ENCODE measurements at regions not wholly inside any gene's neighbourhood (a gene's known extent, or its start where the extent isn't known, plus 50 kb on each side); places are given as distances from the start of the nearest gene placed in this dataset.
"Not testable (repeated sequence)": the region's sequence is repeated elsewhere in the genome, so short reads cannot be mapped to it uniquely, and the experiment has no call there.

DNA sequence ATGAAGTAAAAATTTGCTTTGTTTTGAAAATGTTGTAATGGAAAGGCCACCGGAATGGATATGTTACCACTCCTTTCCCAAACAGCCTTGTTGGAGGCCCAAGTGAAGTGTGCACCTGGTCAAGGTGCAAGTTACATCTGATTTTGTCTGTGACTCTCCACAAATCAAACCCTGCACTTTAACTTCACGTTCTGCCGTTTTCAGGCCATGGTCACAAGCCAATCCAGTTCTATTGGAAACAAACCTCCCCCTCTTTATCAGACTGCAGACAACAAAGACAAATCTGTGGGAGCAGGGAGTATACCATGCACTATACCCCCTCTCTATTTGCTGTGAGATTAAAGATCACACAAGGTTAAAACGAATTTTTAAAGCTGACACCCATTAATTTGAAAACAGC, 155.6 kb upstream of the RFC3 start:
- DNase-seq, result no peak

GRCh38 chr13:33665626-33666175, 152.2 kb upstream of the RFC3 start:
- DNase-seq, result no peak

GRCh38 chr13:33671560-33671959, 146.4 kb upstream of the RFC3 start:
- DNase-seq, result no peak

- DNase-seq, result not testable (repeated sequence)
Measured at GRCh38 chr13:33672022-33672421, 145.9 kb upstream of the RFC3 start.

DNA sequence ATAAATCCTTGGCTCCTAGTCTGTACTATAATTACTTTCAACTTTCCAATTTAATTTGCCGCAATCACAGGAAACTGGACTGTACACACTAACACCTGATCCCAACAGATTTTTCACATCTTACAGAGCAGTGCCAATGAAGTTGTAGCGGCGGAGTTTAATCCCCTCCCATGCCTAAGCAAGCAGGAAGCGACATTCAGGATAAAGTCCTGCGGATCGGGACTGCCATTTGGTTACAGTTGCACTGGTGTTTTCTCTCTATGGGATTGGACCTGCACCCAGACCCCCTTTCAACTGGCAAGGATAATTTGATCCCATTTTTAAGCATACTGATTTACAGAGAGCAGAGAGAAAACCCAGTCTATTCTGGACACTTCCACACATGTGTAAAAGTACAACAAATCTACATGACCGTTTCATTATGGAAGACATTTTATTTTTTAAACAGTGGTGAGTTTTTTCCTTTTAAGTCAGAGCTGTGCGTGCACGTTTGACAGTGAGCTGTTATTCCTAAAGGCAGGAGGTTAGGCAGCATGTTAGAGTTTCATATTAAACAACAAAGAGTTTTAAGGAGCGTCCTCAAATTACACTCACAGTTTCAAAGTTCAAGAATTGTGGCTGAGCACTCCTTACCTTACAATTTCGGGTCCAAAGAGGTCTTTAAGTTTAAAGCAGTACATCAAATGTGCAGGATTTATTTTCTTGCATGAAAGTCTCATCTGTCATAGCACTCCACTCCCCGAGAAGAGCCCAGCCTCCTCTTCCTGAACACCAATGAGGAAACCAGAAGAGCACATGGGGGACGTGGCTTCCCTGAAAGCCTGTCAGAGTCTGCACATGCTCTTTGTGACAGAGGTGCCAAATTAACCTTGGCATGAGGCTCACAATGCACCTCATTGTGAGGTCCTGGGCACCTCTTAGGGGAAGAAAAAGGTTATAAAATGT, 141.6 kb upstream of the RFC3 start:
- no peak for DNase-seq

GRCh38 chr13:33677215-33677614, 140.7 kb upstream of the RFC3 start:
- DNase-seq, result no peak

GRCh38 chr13:33678084-33678483, 139.9 kb upstream of the RFC3 start:
- no peak for DNase-seq

- no peak for DNase-seq
Measured at GRCh38 chr13:33678906-33679657, 138.9 kb upstream of the RFC3 start.

DNA sequence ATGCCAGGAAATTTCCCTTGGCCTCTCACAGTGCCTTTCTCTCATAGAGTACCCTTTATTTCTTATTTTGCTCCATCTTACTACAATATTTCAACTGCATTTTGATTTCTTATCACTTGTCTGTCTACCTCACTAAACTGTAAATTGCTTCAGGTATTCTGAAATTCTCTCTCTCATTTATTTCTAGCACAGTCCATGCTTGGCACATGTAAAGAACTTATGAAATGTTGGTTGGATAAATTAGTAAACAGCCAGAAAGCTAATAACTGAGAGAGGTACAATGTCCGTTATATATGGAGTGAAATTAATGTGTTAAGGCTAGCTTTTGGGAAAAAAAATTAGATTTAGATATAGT, 138.3 kb upstream of the RFC3 start:
- DNase-seq, result no peak

- no peak for DNase-seq
Measured at GRCh38 chr13:33682020-33682564, 135.9 kb upstream of the RFC3 start.

DNA sequence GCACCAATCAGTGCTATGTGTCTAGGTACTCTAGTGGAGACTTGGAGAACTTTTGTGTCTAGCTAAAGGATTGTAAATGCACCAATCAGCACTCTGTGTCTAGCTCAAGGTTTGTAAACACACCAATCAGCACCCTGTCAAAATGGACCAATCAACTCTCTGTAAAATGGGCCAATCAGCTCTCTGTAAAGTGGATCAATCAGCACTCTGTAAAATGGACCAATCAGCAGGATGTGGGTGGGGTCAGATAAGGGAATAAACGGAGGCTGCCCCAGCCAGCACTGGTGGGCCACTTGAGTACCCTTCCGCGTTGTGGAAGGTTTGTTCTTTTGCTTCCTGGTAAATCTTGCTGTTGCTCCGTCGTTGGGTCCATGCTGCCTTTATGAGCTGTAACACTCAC, 135.3 kb upstream of the RFC3 start:
- DNase-seq, result not testable (repeated sequence)

DNA sequence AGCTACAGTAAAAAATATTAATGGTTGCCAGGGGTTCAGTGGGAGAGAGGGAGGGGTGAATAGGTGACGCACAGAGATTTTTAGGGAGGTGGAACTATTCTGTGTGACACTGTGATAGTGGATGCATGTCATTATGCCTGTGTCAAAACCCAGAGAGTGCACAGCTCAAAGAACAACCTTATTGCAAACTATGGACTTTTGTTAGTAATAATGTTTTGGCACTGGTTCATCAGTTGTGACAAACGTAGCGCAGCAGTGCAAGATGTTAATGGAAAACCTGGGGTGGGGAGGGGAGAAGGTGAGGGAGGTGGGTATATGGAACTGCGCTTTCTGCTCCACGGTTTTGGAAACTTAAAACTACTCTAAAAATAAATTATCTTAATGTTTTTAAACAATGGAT, 134.6 kb upstream of the RFC3 start:
- no peak for DNase-seq

- DNase-seq, result no peak
Measured at GRCh38 chr13:33684874-33685273, 133.1 kb upstream of the RFC3 start.

DNA sequence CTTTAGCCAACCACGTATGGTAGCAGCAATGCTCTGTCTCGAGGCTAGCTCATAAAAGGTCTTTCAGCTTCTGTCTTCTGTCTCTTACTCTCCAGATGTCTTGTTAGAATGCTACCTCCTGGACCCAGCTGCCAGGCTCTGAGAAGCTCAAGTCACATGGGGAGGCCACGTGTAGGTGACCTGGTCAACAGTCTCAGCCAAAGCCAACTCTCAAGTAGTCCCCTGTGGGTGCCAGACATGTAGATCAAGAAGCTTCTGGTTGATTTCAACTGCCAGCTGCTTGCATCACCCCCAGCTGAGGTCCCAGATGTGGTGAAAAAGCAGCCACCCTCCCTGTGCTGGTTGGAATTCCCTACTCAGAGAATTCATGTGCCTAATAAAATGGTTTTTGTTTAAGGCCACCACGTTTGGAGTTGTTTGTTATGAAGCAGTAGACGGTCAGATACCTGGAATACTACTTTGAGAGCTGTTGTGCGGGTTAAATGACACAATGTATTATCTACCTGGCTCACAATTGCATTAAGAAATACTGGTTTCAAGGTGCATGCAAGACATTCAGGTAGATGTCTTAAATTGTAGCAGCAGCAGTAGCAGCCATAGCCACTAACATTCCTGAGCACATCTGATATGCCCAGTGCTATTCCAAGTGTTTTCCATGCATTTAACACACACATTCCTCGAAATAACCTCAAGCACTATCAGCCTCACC, 131.0 kb upstream of the RFC3 start:
- DNase-seq, result no peak

GRCh38 chr13:33690354-33690753, 127.6 kb upstream of the RFC3 start:
- no peak for DNase-seq

- DNase-seq, result no peak
Measured at GRCh38 chr13:33691980-33692379, 126.0 kb upstream of the RFC3 start.

- no peak for DNase-seq
Measured at GRCh38 chr13:33692531-33692930, 125.4 kb upstream of the RFC3 start.

GRCh38 chr13:33694546-33694945, 123.4 kb upstream of the RFC3 start:
- DNase-seq, result no peak

DNA sequence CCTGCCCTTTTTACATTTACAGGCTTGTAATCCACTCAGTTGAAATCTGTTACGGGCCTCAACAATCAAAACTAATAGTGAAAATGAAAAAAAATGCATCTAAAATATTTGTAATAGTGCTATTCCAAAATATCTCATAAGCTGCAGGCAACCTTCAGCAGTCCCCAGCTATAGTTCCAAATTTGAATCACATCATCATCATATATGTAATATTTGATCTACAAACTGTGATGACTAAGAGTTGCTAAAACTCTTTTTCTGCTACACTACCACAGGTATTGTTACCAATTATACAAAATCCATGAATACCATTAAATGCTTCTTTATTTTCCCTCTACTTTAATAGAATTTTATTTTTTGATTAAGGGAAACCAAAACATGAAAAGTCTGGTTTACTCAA, 121.4 kb upstream of the RFC3 start:
- DNase-seq, result no peak

DNA sequence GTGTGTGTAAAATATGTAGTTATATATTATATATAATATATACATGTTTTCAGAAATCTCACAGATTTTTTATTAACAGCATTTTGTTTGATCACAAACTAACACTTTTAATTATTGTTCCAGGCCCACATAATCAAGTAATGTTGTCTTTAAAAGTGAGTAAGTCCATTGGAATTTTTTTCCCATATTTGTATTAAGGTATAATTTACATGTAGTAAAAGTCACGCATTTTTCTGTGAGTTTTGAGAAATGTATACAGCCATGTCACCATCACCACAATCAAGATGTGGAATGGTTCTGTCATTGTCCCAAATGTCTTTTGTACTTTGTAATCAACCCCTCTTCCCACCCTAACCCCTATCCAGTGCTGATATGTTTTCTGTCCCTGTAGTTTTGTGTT, 120.0 kb upstream of the RFC3 start:
- DNase-seq, result no peak

DNA sequence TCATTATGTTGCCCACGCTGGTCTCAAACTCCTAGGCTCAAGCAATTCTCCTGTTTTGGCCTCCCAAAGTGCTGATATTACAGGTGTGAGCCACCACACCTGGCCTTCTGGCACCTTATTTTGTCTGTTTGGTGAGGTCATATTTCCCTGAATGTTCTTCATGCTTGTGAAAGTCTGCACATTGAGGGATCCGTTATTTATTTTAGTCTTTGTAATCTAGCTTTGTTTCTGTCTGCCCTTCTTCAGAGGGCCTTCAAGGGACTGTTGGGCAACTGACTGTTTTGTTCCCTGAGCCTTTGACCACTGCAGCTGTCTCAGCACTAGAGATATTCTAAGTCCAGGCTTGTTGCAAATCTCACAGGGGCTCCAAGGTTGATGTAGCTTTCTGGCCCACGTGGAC, 110.5 kb upstream of the RFC3 start:
- no peak for DNase-seq

DNA sequence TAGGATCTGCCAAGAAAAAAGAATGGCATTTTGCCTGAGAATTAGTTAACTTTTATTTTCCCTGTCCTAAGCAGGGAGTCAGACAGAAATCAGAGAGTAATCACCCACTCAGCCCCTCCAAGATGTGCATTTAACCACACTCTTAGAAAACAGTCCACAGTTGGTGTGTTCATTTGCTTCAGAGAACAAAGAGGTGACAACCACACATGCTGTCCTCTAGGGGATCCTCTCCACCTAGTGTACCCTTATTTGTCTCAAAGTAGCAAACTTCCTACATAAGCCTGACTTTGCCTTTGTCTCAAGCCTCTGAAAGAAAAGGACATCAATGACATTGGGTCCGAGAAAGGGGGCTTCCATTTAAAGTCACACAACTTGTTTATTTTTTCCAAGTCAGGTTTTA, 107.0 kb upstream of the RFC3 start:
- DNase-seq, result no peak
